GM12878 (cell line): ENCODE measurements at regions not wholly inside any gene's neighbourhood (a gene's known extent, or its start where the extent isn't known, plus 50 kb on each side); places are given as distances from the start of the nearest gene placed in this dataset.

Source experiments
- BMI1 ChIP-seq: fragments of 450-650 bp; IDR thresholded peaks from 2 replicates; pipeline ENCODE4 v1.6.1; 2016; ENCODE audit warnings: mild to moderate bottlenecking, moderate library complexity, borderline replicate concordance
- CHD1 ChIP-seq: IDR thresholded peaks from 2 replicates; pipeline ENCODE4 v1.6.1; 2012; ENCODE audit warnings: low read depth, low read length, improper control_type of control experiment
- EED ChIP-seq: sonication (generic); IDR thresholded peaks from 2 replicates; pipeline ENCODE4 v1.6.1; 2016; ENCODE audit warnings: antibody characterized with exemption, low read depth
- JUND ChIP-seq: IDR thresholded peaks from 2 replicates; pipeline ENCODE4 v1.6.1; 2012; ENCODE audit warnings: low read depth, mild to moderate bottlenecking, low read length, improper control_type of control experiment, moderate library complexity
- LARP7 ChIP-seq: fragments of 450-650 bp; IDR thresholded peaks from 2 replicates; pipeline ENCODE4 v1.6.1; 2017; ENCODE audit warnings: mild to moderate bottlenecking
- PML ChIP-seq: IDR thresholded peaks from 2 replicates; pipeline ENCODE4 v1.6.1; 2012; ENCODE audit warnings: low read length, inconsistent platforms
- RBBP5 ChIP-seq: fragments of 200-600 bp; sonication (generic); conservative IDR thresholded peaks from 2 replicates; pipeline ENCODE4 v1.6.1; 2016
- RELA ChIP-seq: fragments of 450-650 bp; IDR thresholded peaks from 2 replicates; pipeline ENCODE4 v1.8.0; 2014; ENCODE audit warnings: borderline replicate concordance; ENCODE audit not compliant: partially characterized antibody
- SREBF1 ChIP-seq: IDR thresholded peaks from 2 replicates; pipeline ENCODE4 v1.6.1; 2012; ENCODE audit warnings: mild to moderate bottlenecking, low read length
- TF ChIP-seq, protein P1 (sequence below): IDR thresholded peaks from 2 replicates; pipeline ENCODE4 v1.6.1; 2012; ENCODE audit warnings: mild to moderate bottlenecking, low read depth, low read length
- TF ChIP-seq, protein P2 (sequence below): fragments of 450-650 bp; IDR thresholded peaks from 2 replicates; pipeline ENCODE4 v1.6.1; 2016; ENCODE audit warnings: mild to moderate bottlenecking
- TF ChIP-seq, protein P3 (sequence below): fragments of 450-650 bp; IDR thresholded peaks from 2 replicates; pipeline ENCODE4 v1.6.1; 2017; ENCODE audit warnings: mild to moderate bottlenecking

DNA sequence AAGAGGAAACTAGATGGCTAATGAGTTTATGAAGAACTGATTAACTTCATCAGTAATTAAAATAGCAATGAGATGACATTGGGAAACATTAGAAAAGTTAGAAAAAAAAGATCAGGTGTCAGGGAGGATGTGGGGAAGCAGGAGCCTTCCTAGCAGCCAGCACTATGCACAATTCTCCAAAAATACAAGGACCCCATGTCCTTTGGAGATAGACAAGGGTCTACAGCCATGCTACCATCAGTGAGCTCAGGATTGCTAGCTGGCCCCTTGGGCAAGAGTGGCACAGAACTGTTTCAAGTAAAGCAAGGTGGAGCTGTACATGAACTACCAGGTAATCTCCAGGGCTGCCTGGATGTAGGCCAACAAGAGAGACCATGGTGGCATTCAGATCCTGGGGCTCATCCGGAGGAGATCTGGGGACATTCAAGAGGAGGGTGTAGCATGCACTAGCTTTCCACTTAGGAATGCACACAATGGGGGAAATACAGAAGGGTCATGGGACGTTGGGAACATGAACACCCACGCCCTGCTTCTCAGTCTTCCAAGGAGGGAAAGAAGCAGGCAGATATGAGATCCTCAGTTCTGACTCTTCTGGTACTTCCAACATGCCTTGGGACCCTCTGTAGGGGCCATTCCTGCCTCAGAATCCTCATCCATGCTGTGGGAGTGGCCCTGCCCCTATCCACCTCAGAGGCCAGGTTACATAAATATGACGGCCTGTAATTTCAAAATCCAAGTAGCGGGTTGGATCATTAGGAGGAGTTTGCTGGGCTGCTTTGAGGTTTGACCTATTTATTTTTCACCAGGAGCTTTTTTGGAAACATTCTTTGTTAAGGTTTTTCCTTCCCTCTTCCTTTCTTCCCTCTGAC, 82.2 kb upstream of the HABP2 start (continued):
- no peak for TF ChIP-seq RELA
- no peak for TF ChIP-seq BMI1
- no peak for TF ChIP-seq PML
- TF ChIP-seq CHD1 = no peak
- no peak for TF ChIP-seq RBBP5
- no peak for TF ChIP-seq SREBF1
- no peak for TF ChIP-seq EED
- TF ChIP-seq, protein P1, sequence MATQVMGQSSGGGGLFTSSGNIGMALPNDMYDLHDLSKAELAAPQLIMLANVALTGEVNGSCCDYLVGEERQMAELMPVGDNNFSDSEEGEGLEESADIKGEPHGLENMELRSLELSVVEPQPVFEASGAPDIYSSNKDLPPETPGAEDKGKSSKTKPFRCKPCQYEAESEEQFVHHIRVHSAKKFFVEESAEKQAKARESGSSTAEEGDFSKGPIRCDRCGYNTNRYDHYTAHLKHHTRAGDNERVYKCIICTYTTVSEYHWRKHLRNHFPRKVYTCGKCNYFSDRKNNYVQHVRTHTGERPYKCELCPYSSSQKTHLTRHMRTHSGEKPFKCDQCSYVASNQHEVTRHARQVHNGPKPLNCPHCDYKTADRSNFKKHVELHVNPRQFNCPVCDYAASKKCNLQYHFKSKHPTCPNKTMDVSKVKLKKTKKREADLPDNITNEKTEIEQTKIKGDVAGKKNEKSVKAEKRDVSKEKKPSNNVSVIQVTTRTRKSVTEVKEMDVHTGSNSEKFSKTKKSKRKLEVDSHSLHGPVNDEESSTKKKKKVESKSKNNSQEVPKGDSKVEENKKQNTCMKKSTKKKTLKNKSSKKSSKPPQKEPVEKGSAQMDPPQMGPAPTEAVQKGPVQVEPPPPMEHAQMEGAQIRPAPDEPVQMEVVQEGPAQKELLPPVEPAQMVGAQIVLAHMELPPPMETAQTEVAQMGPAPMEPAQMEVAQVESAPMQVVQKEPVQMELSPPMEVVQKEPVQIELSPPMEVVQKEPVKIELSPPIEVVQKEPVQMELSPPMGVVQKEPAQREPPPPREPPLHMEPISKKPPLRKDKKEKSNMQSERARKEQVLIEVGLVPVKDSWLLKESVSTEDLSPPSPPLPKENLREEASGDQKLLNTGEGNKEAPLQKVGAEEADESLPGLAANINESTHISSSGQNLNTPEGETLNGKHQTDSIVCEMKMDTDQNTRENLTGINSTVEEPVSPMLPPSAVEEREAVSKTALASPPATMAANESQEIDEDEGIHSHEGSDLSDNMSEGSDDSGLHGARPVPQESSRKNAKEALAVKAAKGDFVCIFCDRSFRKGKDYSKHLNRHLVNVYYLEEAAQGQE = no peak
- TF ChIP-seq, protein P2, sequence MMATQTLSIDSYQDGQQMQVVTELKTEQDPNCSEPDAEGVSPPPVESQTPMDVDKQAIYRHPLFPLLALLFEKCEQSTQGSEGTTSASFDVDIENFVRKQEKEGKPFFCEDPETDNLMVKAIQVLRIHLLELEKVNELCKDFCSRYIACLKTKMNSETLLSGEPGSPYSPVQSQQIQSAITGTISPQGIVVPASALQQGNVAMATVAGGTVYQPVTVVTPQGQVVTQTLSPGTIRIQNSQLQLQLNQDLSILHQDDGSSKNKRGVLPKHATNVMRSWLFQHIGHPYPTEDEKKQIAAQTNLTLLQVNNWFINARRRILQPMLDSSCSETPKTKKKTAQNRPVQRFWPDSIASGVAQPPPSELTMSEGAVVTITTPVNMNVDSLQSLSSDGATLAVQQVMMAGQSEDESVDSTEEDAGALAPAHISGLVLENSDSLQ = no peak
- no peak for TF ChIP-seq JUND
- TF ChIP-seq, protein P3, sequence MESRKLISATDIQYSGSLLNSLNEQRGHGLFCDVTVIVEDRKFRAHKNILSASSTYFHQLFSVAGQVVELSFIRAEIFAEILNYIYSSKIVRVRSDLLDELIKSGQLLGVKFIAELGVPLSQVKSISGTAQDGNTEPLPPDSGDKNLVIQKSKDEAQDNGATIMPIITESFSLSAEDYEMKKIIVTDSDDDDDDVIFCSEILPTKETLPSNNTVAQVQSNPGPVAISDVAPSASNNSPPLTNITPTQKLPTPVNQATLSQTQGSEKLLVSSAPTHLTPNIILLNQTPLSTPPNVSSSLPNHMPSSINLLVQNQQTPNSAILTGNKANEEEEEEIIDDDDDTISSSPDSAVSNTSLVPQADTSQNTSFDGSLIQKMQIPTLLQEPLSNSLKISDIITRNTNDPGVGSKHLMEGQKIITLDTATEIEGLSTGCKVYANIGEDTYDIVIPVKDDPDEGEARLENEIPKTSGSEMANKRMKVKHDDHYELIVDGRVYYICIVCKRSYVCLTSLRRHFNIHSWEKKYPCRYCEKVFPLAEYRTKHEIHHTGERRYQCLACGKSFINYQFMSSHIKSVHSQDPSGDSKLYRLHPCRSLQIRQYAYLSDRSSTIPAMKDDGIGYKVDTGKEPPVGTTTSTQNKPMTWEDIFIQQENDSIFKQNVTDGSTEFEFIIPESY = no peak
- TF ChIP-seq LARP7 = no peak
